ENCODE measurements at regions not wholly inside any gene's neighbourhood (a gene's known extent, or its start where the extent isn't known, plus 50 kb on each side); places are given as distances from the start of the nearest gene placed in this dataset.

- Histone ChIP-seq H3K27ac (no peak overlapping the region), H3K9me3 (no peaks in the 10 kb centered on the region), H3K36me3 (no peaks in the 10 kb centered on the region), H3K4me3 (no peak overlapping the region), H3K4me1 (no peaks in the 10 kb centered on the region), H3K27me3 (no peaks in the 10 kb centered on the region)
- intact Hi-C loops (cut with DNase I; ENCODE audit: low total_unique reads) = no loop called here
- no peak for DNase-seq (ENCODE audit: low spot score in 2 of 2)
- TF ChIP-seq POLR2A (IDR thresholded peaks at IDR 0.05) (no peak), POLR2AphosphoS5 (IDR thresholded peaks at IDR 0.05) (no peak)
- TF ChIP-seq, protein P1, sequence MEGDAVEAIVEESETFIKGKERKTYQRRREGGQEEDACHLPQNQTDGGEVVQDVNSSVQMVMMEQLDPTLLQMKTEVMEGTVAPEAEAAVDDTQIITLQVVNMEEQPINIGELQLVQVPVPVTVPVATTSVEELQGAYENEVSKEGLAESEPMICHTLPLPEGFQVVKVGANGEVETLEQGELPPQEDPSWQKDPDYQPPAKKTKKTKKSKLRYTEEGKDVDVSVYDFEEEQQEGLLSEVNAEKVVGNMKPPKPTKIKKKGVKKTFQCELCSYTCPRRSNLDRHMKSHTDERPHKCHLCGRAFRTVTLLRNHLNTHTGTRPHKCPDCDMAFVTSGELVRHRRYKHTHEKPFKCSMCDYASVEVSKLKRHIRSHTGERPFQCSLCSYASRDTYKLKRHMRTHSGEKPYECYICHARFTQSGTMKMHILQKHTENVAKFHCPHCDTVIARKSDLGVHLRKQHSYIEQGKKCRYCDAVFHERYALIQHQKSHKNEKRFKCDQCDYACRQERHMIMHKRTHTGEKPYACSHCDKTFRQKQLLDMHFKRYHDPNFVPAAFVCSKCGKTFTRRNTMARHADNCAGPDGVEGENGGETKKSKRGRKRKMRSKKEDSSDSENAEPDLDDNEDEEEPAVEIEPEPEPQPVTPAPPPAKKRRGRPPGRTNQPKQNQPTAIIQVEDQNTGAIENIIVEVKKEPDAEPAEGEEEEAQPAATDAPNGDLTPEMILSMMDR (IDR thresholded peaks at IDR 0.05) = no peak
Measured at GRCh38 chr6:74780831-74781230, 425.0 kb downstream of the COL12A1 start.

GRCh38 chr6:74768738-74769137 lies 437.1 kb downstream of the COL12A1 start:
- Histone ChIP-seq H3K36me3 (no peaks in the 10 kb centered on the region), H3K4me3 (no peak overlapping the region), H3K27ac (no peak overlapping the region), H3K4me1 (no peaks in the 10 kb centered on the region), H3K9me3 (no peaks in the 10 kb centered on the region), H3K27me3 (no peaks in the 10 kb centered on the region)
- intact Hi-C loops (cut with DNase I; ENCODE audit: low total_unique reads) = no loop called here
- DNase-seq (ENCODE audit: low spot score in 2 of 2) = no peak
- TF ChIP-seq POLR2AphosphoS5 (IDR thresholded peaks at IDR 0.05) = no peak
- no peak for TF ChIP-seq POLR2A (IDR thresholded peaks at IDR 0.05)
- TF ChIP-seq, protein P1 (IDR thresholded peaks at IDR 0.05) = no peak

DNA sequence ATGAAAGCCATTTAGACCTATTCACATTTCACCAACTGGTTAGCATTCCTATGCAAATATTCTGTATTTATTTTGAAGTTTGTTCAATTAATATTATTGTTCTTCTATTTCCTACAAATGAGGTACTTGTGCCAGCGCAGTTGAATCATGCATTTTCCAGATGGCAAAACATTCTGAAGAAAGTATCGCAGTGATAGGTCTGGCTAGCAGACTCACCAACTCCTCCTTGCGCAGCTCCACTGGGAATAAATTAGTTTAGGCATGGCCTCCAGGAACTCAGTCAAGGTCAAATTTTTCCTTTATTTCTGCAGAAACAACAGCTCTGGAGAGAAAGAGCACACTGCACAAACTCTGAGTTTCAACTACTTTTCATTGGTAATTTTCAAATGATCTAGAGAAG lies 437.7 kb downstream of the COL12A1 start:
- Histone ChIP-seq H3K4me3 (no peak overlapping the region), H3K4me1 (no peaks in the 10 kb centered on the region), H3K27ac (no peak overlapping the region), H3K9me3 (no peaks in the 10 kb centered on the region), H3K36me3 (no peaks in the 10 kb centered on the region), H3K27me3 (no peaks in the 10 kb centered on the region)
- no peak for DNase-seq (ENCODE audit: low spot score in 2 of 2)
- intact Hi-C loops (cut with DNase I; ENCODE audit: low total_unique reads) = no loop called here
- no peak for TF ChIP-seq POLR2A (IDR thresholded peaks at IDR 0.05)
- TF ChIP-seq, protein P1 (IDR thresholded peaks at IDR 0.05) = no peak
- no peak for TF ChIP-seq POLR2AphosphoS5 (IDR thresholded peaks at IDR 0.05)

DNA sequence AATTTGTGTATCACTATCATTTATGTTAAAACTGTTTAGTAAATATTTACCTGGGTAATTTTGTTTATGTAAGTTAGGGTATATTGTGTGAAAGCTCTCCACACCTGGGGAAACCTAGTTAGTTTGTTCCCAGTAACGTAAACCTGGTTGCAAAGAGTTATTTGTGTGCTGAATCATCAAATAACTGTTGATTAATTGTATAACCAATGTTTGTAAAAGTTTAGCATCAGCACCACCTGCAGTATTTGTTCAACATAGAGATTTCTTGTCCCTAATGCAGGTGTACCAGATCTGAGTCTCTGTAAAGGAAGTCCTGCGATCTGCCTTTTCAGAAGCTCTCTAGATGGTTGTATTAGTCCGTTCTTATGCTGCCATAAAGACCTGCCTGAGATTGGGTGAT lies 440.4 kb downstream of the COL12A1 start:
- H3K4me3 ChIP-seq = no peak overlapping the region
- H3K36me3 ChIP-seq = no peaks in the 10 kb centered on the region
- TF ChIP-seq POLR2AphosphoS5 (IDR thresholded peaks at IDR 0.05) (no peak), POLR2A (IDR thresholded peaks at IDR 0.05) (no peak)
- TF ChIP-seq, protein P1 (IDR thresholded peaks at IDR 0.05) = no peak
- intact Hi-C loops (cut with DNase I; ENCODE audit: low total_unique reads) = no loop called here
- no peaks in the 10 kb centered on the region for H3K27me3 ChIP-seq
- no peaks in the 10 kb centered on the region for H3K9me3 ChIP-seq
- no peaks in the 10 kb centered on the region for H3K4me1 ChIP-seq
- H3K27ac ChIP-seq = no peak overlapping the region
- no peak for DNase-seq (ENCODE audit: low spot score in 2 of 2)

DNA sequence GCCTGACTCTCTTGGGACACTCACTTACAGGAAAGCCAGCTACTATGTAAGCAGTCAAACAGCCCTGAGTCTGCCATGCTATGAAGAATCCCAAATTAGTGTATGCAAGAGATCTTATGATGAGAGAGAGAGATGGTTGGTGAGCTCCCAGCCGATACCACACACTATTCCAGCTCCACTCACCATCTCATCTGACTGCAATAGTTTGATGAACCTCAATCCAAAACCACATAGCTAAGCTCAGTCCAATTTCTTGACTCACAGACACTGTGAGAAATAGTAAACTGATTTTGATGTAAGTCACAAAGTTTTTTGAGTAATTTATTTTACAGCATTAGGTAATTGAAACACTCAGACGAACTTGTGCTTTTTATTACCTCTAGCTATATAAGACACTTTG lies 441.4 kb downstream of the COL12A1 start:
- H3K36me3 ChIP-seq = no peaks in the 10 kb centered on the region
- H3K4me3 ChIP-seq = no peak overlapping the region
- H3K27ac ChIP-seq = no peak overlapping the region
- intact Hi-C loops (cut with DNase I; ENCODE audit: low total_unique reads) = no loop called here
- no peaks in the 10 kb centered on the region for H3K9me3 ChIP-seq
- TF ChIP-seq POLR2AphosphoS5 (IDR thresholded peaks at IDR 0.05) (no peak), POLR2A (IDR thresholded peaks at IDR 0.05) (no peak)
- TF ChIP-seq, protein P1 (IDR thresholded peaks at IDR 0.05) = no peak
- no peaks in the 10 kb centered on the region for H3K27me3 ChIP-seq
- no peaks in the 10 kb centered on the region for H3K4me1 ChIP-seq
- no peak for DNase-seq (ENCODE audit: low spot score in 2 of 2)

Data from breast epithelium (tissue), 4 donors.